ENCODE measurements at regions not wholly inside any gene's neighbourhood (a gene's known extent, or its start where the extent isn't known, plus 50 kb on each side); places are given as distances from the start of the nearest gene placed in this dataset.

GRCh38 chr9:117490199-117490598 is 75.3 kb upstream of the ASTN2 start:
- no peak overlapping the region for H3K4me3 ChIP-seq (ENCODE audit: low read depth, low read length)
- TF ChIP-seq CTCF (conservative IDR thresholded peaks at IDR 0.05; ENCODE audit: low read depth, low read length), result no peak
- no peak for DNase-seq (ENCODE audit: low read depth)

DNA sequence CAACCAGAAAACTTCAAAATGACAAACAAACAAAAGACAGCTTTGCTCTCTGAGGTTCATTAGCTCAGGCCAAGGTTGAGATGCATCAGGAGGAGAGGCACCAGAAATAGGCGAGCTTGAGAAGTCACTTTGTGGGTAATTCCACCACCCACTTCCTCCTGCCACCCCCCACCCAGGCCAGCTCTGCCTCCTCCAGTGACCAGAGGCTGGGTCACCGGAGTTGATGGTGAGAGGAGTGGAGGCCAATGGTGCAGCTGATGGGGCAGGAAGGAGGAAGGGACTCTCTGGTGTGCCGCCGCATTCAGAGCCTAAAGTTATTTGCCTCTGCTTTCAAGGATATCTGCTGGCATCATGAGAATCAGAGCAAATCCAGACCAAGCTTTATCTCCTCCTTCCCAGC is 73.8 kb upstream of the ASTN2 start:
- H3K4me3 ChIP-seq (ENCODE audit: low read depth, low read length), result no peak overlapping the region
- no peak for DNase-seq (ENCODE audit: low read depth)
- no peak for TF ChIP-seq CTCF (conservative IDR thresholded peaks at IDR 0.05; ENCODE audit: low read depth, low read length)

DNA sequence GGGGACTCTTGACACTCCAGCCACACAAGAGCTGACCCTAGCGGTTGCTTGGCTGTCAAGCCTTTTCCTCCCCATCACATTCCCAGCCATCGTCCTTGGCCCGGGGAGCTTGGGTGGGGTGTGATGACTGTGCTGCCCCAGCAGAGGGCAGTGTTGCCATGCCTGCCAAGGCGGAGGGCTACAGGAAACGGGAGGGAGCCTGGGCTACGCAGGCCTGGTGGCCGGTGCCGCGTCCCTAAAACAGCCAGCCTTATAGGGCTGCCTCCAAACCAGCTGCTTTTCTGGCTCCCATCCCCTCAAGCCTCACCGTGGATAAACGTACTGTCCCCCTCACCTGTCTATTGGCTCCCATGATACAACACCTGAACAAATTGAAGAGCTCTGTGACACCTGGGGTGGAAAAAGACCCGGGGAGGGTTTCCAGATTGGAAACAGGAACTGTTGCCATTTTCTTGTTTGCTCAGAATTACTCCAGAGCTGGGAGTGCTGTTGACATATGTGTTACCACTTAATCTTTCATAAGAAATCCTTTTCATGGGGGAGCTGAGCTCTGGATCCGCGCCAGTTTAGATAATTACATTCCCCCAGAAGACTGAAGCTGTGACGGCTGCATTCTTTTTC is 72.8 kb upstream of the ASTN2 start:
- no peak overlapping the region for H3K4me3 ChIP-seq (ENCODE audit: low read depth, low read length)
- TF ChIP-seq CTCF (conservative IDR thresholded peaks at IDR 0.05; ENCODE audit: low read depth, low read length), result peak; percentile 96
- DNase-seq (ENCODE audit: low read depth), result no peak

DNA sequence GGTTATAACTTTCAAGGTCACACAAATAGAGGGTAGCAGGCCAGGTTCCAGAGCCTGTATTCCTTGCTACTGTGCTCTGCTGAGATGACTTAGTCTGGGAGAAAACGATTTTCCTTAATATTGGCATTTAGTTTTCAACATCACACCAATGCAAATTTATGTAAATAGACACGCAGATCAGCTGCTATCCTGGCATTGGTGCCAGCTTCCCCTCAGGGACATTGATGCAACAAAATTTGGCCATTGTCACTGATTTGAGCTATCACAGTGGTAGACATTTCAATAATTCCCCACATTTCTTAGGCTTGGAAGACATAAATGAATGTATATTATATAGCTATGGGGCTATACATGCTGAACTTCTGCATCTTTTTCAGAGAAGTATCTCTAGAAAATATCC is 71.6 kb upstream of the ASTN2 start:
- DNase-seq (ENCODE audit: low read depth), result no peak
- TF ChIP-seq CTCF (conservative IDR thresholded peaks at IDR 0.05; ENCODE audit: low read depth, low read length), result no peak
- no peak overlapping the region for H3K4me3 ChIP-seq (ENCODE audit: low read depth, low read length)

GRCh38 chr9:117485176-117485575 is 70.3 kb upstream of the ASTN2 start:
- DNase-seq (ENCODE audit: low read depth), result no peak
- H3K4me3 ChIP-seq (ENCODE audit: low read depth, low read length), result no peak overlapping the region
- no peak for TF ChIP-seq CTCF (conservative IDR thresholded peaks at IDR 0.05; ENCODE audit: low read depth, low read length)

DNA sequence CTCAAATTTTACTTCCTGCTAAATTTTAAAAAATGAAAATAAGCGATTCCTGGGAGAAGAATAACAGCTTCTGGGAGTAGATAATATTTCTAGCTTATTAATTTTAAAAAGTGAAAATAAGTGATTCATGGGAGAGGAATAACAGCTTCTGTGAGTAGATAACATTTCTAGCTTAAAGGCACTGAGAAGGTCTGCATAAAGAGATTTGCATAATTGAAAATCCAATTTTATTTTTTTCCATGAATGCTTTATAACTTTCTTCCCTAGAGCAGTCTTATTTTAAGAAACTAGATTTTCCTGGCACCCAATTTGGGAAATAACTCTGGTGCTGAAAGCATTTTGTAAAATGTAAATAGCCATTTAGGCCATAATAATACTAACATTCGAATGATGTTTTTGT is 65.9 kb upstream of the ASTN2 start:
- no peak for DNase-seq (ENCODE audit: low read depth)
- no peak overlapping the region for H3K4me3 ChIP-seq (ENCODE audit: low read depth, low read length)
- TF ChIP-seq CTCF (conservative IDR thresholded peaks at IDR 0.05; ENCODE audit: low read depth, low read length), result no peak

DNA sequence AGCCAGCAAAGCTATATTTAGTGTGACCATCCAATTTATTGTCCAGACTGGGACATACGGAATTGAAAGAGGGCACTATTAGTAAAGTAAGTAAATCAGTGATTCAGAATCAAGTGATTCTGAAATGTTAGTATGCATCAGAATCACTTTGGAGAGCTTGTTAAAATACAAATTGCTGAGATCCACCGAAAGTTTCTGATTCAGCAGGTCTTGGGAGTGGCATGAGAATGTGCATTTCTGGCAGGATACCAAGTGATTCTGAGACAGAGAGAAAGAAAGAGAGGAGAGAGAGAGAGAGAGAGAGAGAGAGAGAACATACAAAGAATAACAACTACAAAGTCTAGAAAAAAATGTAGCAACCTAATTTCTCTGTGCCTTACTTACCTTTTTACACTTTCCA is 65.4 kb upstream of the ASTN2 start:
- no peak for TF ChIP-seq CTCF (conservative IDR thresholded peaks at IDR 0.05; ENCODE audit: low read depth, low read length)
- no peak overlapping the region for H3K4me3 ChIP-seq (ENCODE audit: low read depth, low read length)
- no peak for DNase-seq (ENCODE audit: low read depth)
